GM23338 (cell line): ENCODE measurements at regions not wholly inside any gene's neighbourhood (a gene's known extent, or its start where the extent isn't known, plus 50 kb on each side); places are given as distances from the start of the nearest gene placed in this dataset.

Experiments used
- CREB1 ChIP-seq: fragments of 250-450 bp; sonication (Bioruptor Pico); IDR thresholded peaks from 2 replicates; pipeline ENCODE4 v1.5.0; 2020; ENCODE audit warnings: low read depth, mild to moderate bottlenecking, moderate library complexity
- CTCF ChIP-seq, 2 experiments: fragments of 200-600 bp in 1 of 2; sonication (generic) in 1 of 2; conservative IDR thresholded peaks; 2 replicates each; pipeline versions ENCODE4 v1.5.1 to v1.6.1; 2016 to 2017; ENCODE audit warnings: antibody characterized with exemption in 2 of 2, low read depth in 2 of 2, mild to moderate bottlenecking in 2 of 2, moderate library complexity in 1 of 2
- EZH2 ChIP-seq: fragments of 200-600 bp; sonication (generic); IDR thresholded peaks from one replicate; pipeline ENCODE4 v1.8.0; 2017; ENCODE audit warnings: antibody characterized with exemption, mild to moderate bottlenecking, low read depth; ENCODE audit not compliant: unreplicated experiment
- EZH2phosphoT487 ChIP-seq: fragments of 200-600 bp; sonication (generic); IDR thresholded peaks from one replicate; pipeline ENCODE4 v1.8.1; 2018; ENCODE audit warnings: antibody characterized with exemption; ENCODE audit not compliant: unreplicated experiment
- JUNB ChIP-seq: IDR thresholded peaks from one replicate; pipeline ENCODE4 v1.6.1; 2016; ENCODE audit warnings: antibody characterized with exemption; ENCODE audit not compliant: unreplicated experiment
- POLR2AphosphoS5 ChIP-seq: IDR thresholded peaks from 2 replicates; pipeline ENCODE4 v1.6.1; 2016; ENCODE audit warnings: antibody characterized with exemption, low read depth
- ZNF331 ChIP-seq: fragments of 250-450 bp; sonication (Bioruptor Pico); IDR thresholded peaks from 2 replicates; pipeline ENCODE4 v1.5.0; 2020; ENCODE audit warnings: low read depth, mild to moderate bottlenecking, moderate library complexity
- TF ChIP-seq, protein P1 (sequence below): IDR thresholded peaks from one replicate; pipeline ENCODE4 v1.6.1; 2018; ENCODE audit warnings: antibody characterized with exemption; ENCODE audit not compliant: unreplicated experiment

- TF ChIP-seq EZH2 (no peak), CTCF (conservative IDR thresholded peaks at IDR 0.05; ENCODE audit: low read depth in 2 of 2) (no peak), EZH2phosphoT487 (no peak), POLR2AphosphoS5 (no peak), CREB1 (CRISPR knock-in tag) (no peak), JUNB (no peak), ZNF331 (CRISPR knock-in tag) (no peak)
- TF ChIP-seq, protein P1, sequence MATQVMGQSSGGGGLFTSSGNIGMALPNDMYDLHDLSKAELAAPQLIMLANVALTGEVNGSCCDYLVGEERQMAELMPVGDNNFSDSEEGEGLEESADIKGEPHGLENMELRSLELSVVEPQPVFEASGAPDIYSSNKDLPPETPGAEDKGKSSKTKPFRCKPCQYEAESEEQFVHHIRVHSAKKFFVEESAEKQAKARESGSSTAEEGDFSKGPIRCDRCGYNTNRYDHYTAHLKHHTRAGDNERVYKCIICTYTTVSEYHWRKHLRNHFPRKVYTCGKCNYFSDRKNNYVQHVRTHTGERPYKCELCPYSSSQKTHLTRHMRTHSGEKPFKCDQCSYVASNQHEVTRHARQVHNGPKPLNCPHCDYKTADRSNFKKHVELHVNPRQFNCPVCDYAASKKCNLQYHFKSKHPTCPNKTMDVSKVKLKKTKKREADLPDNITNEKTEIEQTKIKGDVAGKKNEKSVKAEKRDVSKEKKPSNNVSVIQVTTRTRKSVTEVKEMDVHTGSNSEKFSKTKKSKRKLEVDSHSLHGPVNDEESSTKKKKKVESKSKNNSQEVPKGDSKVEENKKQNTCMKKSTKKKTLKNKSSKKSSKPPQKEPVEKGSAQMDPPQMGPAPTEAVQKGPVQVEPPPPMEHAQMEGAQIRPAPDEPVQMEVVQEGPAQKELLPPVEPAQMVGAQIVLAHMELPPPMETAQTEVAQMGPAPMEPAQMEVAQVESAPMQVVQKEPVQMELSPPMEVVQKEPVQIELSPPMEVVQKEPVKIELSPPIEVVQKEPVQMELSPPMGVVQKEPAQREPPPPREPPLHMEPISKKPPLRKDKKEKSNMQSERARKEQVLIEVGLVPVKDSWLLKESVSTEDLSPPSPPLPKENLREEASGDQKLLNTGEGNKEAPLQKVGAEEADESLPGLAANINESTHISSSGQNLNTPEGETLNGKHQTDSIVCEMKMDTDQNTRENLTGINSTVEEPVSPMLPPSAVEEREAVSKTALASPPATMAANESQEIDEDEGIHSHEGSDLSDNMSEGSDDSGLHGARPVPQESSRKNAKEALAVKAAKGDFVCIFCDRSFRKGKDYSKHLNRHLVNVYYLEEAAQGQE = no peak
Observed at GRCh38 chr2:16584824-16585540, 80.7 kb downstream of the CYRIA start.
